GM12865 (cell line): ENCODE measurements at regions not wholly inside any gene's neighbourhood (a gene's known extent, or its start where the extent isn't known, plus 50 kb on each side); places are given as distances from the start of the nearest gene placed in this dataset.

Experiments used
- DNase-seq: peaks from one replicate; pipeline ENCODE4 v3.0.0; 2010; ENCODE audit warnings: low read depth
- H3K4me3 ChIP-seq: 2 replicates; pipeline ENCODE4 v1.5.1; 2011; ENCODE audit warnings: mild to moderate bottlenecking, low read depth, low read length, control low read depth
- CTCF ChIP-seq: IDR thresholded peaks from 2 replicates; pipeline ENCODE4 v1.5.1; 2011; ENCODE audit warnings: low read length, control low read depth, low read depth, inconsistent platforms; ENCODE audit not compliant: insufficient read depth; ENCODE audit errors: missing control alignments

GRCh38 chr5:82734347-82734746 is 342.8 kb downstream of the TMEM167A start:
- no peak overlapping the region for H3K4me3 ChIP-seq
- DNase-seq: no peak
- TF ChIP-seq CTCF: no peak

- TF ChIP-seq CTCF: no peak
- no peak overlapping the region for H3K4me3 ChIP-seq
- no peak for DNase-seq
These were observed 346.3 kb downstream of the TMEM167A start for GRCh38 chr5:82730913-82731312.

- no peak for DNase-seq
- TF ChIP-seq CTCF: no peak
- H3K4me3 ChIP-seq: no peak overlapping the region
These were observed 348.1 kb downstream of the TMEM167A start for GRCh38 chr5:82728926-82729702.

GRCh38 chr5:82723168-82723567 is 354.0 kb downstream of the TMEM167A start:
- no peak for DNase-seq
- no peak overlapping the region for H3K4me3 ChIP-seq
- TF ChIP-seq CTCF: no peak

- no peak for TF ChIP-seq CTCF
- DNase-seq: no peak
- H3K4me3 ChIP-seq: no peak overlapping the region
These were observed 356.1 kb downstream of the TMEM167A start for GRCh38 chr5:82721087-82721410.

- no peak for DNase-seq
- no peak overlapping the region for H3K4me3 ChIP-seq
These were observed 356.7 kb downstream of the TMEM167A start for GRCh38 chr5:82720213-82721086.

More at GRCh38 chr5:82720213-82721086, 356.7 kb downstream of the TMEM167A start:
- TF ChIP-seq CTCF: no peak
